Fibroblast of lung (primary cell): ENCODE measurements at regions not wholly inside any gene's neighbourhood (a gene's known extent, or its start where the extent isn't known, plus 50 kb on each side); places are given as distances from the start of the nearest gene placed in this dataset.

Experiments used
- EZH2 ChIP-seq: IDR thresholded peaks from 2 replicates; pipeline ENCODE4 v1.5.1; 2012; ENCODE audit warnings: low read length, control low read depth, mild to moderate bottlenecking; ENCODE audit errors: missing control alignments
- TF ChIP-seq, protein P1 (sequence below), 2 donors: IDR thresholded peaks in 1 of 2; conservative IDR thresholded peaks in 1 of 2; 1 replicate in 1 of 2; 2 replicates in 1 of 2; pipeline ENCODE4 v1.5.1; 2011 to 2012; ENCODE audit warnings: low read length in 2 of 2, control low read depth in 1 of 2, inconsistent platforms in 1 of 2, low read depth in 1 of 2, mild to moderate bottlenecking in 1 of 2

DNA sequence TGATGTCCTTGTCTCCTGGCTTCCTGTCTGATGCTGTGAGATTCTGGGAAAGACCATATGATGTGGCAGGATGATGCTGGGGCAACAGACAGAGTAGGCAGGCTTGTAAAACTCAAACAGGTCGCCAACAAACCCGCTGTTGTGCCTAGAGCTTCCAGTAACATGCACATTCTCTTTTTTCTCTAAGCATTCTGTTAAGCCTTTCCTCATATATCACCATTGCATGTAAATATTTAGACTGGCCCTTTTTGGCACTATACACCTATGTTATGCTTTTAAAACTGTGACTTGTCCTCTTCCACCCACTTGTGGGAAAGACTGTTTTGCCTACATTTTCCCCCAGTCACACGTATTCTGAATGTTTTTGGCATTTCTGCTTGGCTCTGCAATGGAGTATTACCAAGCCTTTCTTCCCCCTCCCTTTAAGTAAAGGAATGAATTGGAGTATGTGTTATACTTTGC lies 250.4 kb upstream of the TANK start:
- TF ChIP-seq, protein P1, sequence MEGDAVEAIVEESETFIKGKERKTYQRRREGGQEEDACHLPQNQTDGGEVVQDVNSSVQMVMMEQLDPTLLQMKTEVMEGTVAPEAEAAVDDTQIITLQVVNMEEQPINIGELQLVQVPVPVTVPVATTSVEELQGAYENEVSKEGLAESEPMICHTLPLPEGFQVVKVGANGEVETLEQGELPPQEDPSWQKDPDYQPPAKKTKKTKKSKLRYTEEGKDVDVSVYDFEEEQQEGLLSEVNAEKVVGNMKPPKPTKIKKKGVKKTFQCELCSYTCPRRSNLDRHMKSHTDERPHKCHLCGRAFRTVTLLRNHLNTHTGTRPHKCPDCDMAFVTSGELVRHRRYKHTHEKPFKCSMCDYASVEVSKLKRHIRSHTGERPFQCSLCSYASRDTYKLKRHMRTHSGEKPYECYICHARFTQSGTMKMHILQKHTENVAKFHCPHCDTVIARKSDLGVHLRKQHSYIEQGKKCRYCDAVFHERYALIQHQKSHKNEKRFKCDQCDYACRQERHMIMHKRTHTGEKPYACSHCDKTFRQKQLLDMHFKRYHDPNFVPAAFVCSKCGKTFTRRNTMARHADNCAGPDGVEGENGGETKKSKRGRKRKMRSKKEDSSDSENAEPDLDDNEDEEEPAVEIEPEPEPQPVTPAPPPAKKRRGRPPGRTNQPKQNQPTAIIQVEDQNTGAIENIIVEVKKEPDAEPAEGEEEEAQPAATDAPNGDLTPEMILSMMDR (conservative IDR thresholded peaks at IDR 0.05 in 1 of 2, IDR thresholded peaks at IDR 0.05 in 1 of 2; ENCODE audit: low read depth in 1 of 2, low read length in 2 of 2): no peak
- TF ChIP-seq EZH2: no peak
